ENCODE measurements at regions not wholly inside any gene's neighbourhood (a gene's known extent, or its start where the extent isn't known, plus 50 kb on each side); places are given as distances from the start of the nearest gene placed in this dataset.
"Not testable (repeated sequence)": the region's sequence is repeated elsewhere in the genome, so short reads cannot be mapped to it uniquely, and the experiment has no call there.

GRCh38 chr13:22955147-22955546, 225.6 kb upstream of the SGCG start:
- TF ChIP-seq CTCF, POLR2A, POLR2AphosphoS5, EP300 (IDR thresholded peaks at IDR 0.05): not testable (repeated sequence)
